Stimulated activated CD8-positive, alpha-beta memory T cell treated with anti-CD3 and anti-CD28 coated beads, Interleukin-7, amount 100 ng/mL, for 48 hours (primary cell): ENCODE measurements at regions not wholly inside any gene's neighbourhood (a gene's known extent, or its start where the extent isn't known, plus 50 kb on each side); places are given as distances from the start of the nearest gene placed in this dataset.
"Not testable (repeated sequence)": the region's sequence is repeated elsewhere in the genome, so short reads cannot be mapped to it uniquely, and the experiment has no call there.

ENCODE experiments used
- DNase-seq, 2 donors: peaks; one replicate each; pipeline ENCODE4 v3.0.0-alpha.2; 2020; ENCODE audit warnings: low read depth in 1 of 2; ENCODE audit errors: extremely low read depth in 1 of 2

DNA sequence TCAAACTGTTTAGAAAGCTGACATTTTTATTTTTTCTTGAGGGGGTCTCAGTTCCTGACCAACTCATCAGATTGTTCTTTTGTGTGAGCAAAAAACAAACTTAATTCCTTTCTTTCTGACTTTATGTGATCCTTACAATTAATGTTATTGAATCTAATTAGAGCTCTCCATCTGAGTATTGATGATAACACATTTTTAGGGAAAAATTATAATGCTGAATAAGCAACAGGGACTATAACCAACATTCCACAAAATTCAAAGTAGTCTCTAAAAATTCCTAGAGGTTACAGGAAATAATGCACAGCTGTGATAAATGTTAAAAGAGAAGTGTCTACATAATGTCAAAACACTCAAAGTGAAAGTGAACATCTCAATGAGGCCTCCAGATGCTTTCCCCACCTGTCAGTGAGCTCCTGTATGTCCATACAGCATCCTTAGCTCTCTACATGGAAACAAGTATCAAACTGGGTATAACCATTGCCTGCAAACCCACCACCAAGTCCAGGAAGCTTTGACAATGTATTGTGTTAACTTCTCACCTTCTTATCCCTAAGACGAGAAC lies 786.0 kb upstream of the SLC39A10 start:
- no peak for DNase-seq

DNA sequence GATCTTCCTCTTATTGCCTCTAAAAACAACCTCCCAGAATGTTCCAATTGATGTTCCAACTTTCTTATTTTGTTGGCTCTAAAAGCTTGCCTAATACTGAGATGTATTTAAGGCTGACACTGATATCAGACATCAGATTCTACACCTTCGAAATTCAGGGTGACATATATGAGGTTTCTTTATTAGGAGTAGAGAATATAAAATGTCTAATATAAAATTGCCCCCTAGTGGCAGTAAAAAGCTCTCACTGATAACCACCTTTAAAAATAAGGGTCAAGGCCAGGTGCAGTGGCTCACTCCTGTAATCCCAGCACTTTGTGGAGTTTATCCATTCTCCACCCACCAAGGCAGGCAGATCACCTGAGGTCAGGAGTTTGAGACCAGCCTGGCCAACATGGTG lies 789.7 kb upstream of the SLC39A10 start:
- DNase-seq: no peak

- no peak for DNase-seq
Observed at GRCh38 chr2:194854941-194855340, 802.1 kb upstream of the SLC39A10 start.

GRCh38 chr2:194842871-194843270 lies 814.2 kb upstream of the SLC39A10 start:
- DNase-seq: no peak

GRCh38 chr2:194834371-194834770 lies 822.7 kb upstream of the SLC39A10 start:
- DNase-seq: not testable (repeated sequence)

DNA sequence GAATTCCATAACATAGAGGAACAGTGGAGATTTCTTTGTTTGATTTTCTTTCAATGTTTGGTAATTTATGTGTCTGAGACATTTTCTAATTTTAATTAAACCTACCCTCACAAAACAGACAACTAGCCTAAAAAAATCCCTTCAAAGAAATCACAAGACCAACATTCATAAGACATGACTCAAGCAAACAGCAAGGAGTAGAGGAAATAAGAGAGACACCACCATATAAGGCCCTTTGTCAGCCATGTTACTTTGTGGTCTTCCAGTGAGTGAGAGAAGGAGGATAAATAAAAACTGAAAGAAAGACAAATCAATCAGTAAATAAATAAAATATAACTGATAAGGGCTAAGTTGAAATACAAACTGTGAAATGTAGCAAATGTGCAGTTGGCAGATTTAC lies 830.8 kb upstream of the SLC39A10 start:
- DNase-seq: no peak

GRCh38 chr2:194824450-194824849 lies 832.6 kb upstream of the SLC39A10 start:
- no peak for DNase-seq

GRCh38 chr2:194822657-194823056 lies 834.4 kb upstream of the SLC39A10 start:
- DNase-seq: no peak

DNA sequence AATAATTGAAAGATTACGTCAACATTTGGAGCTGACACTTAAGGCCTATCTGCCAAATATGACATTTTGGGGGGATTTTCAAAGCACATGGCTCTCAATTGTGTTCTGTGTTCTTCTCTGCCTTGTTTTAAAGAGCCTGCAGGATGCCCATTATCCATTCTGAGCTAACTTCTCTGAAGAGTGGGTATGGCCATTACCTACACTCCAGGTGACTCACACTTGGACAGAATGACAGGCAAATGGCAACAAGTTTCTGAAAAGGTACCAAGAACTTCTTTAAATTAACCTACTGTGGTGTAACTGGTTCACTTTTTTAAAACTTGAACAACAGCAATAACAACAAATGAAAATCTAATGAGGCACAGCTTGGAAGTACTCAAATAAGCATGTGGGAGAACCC lies 834.9 kb upstream of the SLC39A10 start:
- DNase-seq: no peak

DNA sequence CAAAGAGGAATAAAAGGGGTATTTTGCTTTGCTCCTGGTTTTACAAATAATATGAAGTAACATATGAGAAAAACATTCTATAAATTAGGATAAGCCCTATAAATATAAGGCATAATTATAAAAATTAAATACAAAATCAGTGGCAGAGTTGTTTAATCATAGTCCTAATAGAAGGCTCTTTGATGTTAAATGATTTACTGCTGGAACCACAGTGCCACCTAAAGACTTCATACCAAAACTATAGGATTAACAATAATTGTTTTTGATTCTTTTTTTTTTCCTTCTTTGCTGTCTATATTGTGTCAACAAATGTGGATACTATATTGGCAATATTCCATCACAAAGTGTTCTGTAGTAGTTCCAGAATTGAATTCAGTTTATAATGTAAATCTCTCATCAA lies 837.7 kb upstream of the SLC39A10 start:
- no peak for DNase-seq

- no peak for DNase-seq
Observed at GRCh38 chr2:194815475-194815874, 841.6 kb upstream of the SLC39A10 start.

- DNase-seq: no peak
Observed at GRCh38 chr2:194802589-194802988, 854.4 kb upstream of the SLC39A10 start.

GRCh38 chr2:194787071-194787470 lies 870.0 kb upstream of the SLC39A10 start:
- not testable (repeated sequence) for DNase-seq

GRCh38 chr2:194771394-194771793 lies 885.6 kb upstream of the SLC39A10 start:
- not testable (repeated sequence) for DNase-seq

DNA sequence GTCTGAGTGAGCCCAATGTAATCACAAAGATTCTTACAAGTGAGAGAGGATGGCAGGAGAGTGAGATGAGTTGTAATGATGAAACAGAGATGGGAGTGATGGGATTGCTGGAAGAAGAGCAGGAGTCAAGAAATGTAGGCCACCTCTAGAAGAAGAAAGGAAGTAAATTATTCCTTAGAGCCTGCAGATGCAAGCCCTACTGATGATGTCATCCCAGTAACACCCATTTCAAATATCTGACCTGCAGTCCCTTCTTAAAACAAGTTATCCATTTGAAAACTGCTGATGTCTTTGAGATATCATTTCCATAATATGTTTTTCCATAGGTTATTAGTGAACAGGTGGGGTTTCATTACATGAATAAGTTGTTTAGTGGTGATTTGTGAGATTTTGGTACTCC lies 888.0 kb upstream of the SLC39A10 start:
- no peak for DNase-seq

DNA sequence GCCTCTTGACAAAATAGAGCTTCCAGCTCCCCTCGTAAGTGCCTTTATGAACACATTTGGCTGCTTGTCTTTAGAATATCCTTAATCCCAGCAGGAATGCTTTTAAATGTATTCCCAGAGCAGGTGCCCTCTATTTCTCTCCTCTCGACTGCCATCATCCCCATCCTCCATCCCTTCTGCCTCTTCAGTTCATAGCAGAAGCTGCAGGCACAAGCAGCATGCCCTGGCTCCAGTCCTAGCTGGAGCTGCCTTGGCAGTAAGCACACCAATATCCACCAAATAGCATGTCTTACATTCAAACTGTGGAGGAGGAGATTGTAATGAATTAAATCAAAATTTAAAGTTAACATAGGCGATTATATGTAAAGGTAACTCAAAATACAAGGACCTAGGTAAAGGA lies 891.3 kb upstream of the SLC39A10 start:
- DNase-seq: no peak

DNA sequence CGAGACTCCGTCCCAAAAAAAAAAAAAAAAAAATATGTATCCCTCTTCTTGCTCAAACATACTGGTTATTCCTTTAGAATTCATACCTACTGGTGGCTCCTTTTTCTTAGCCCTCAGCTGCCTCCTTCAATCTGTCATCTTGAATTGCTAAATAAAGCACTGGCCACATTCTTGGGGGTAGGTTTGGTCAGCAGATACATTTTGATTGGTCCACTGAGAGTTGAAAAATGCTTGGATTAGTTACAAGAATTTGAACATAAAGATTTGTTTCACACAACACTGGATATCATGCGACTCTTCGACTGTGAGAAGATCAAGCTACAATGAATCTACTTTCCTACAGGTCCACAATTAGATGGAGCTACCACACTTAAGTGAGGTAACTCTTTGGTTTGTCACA lies 906.1 kb upstream of the SLC39A10 start:
- DNase-seq: no peak

DNA sequence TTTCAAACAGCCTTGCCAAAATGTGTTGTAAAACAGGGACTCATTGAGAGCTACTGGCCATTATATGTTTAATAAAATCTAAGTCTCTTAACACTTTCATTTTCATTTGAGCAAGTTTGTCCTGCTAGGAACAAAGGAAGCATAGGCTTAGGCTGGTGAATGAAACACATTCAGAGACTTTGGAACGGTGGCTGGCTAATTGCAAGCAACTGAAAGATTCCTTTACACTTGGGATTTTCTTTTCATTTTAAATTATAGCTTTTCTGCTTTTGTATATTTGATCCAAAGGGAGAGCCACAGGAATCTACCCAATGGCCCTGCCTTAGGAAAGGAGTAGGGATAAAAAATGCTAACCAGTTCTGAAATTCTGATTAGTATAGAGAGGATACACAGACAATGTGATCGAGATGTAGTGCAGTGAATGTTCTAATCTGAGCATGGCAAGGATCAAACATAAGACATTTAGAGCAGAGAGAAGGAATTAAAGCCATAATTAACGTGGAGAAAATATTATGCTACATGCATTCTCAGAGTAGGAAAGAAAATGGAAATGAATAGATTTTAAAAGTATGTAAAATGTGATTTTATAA lies 911.4 kb upstream of the SLC39A10 start:
- DNase-seq: no peak

DNA sequence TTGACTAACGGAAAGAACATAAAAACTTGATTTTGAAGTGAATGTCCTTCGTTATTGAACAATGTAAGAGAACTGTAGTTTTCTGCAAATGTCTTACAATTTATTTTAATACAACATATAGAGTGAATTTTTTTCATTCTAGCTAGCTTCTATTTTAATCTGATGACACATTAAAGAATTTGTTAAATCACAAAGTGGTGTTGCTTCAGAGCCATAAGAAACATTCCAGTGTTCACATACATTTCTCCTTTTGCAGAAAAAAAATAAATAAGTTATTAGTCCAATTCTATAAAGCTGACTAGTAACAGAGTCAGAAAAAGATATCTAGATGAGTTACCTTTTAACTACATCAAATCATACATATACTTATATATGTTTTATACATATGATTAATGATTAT lies 914.3 kb upstream of the SLC39A10 start:
- no peak for DNase-seq

DNA sequence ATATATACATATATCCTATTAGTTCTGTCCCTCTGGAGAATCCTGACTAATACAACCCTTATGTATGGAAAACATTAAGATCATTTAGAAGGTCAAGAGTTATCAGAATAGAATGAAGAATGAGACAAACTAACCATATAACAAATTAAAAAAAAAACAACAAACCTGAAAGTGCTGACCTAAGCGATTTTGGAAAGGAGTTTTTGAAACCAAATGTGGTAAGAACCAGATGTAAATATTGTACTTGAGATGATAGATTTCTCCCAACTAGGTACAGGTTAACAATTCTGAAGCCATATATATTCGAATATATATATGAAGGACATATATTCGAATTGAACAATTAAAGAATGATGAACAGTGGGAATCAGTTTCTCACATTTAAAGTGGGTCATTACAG lies 917.8 kb upstream of the SLC39A10 start:
- DNase-seq: no peak

- no peak for DNase-seq
Observed at GRCh38 chr2:194735837-194736542, 921.0 kb upstream of the SLC39A10 start.

DNA sequence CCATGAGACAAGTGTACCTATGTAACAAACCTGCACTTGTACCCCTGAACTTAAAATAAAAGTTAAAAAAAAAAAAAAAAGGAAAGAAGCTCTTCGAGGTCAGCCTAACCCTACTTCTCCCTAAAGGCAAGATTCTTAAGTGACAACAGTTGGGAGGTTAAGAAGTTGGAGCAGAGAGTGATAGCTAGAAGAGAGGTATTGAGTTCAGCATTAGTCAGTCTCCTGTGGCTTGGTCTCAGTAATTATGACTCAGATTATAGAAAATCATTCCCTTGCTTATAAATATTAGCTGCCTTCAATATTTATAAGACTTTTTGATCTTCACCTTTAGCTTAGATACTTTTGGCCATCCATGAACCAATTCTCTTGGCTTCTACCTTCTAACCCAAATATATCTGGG lies 926.8 kb upstream of the SLC39A10 start:
- no peak for DNase-seq

GRCh38 chr2:194725169-194725568 lies 931.9 kb upstream of the SLC39A10 start:
- DNase-seq: no peak
